Keratinocyte (primary cell): ENCODE measurements at regions not wholly inside any gene's neighbourhood (a gene's known extent, or its start where the extent isn't known, plus 50 kb on each side); places are given as distances from the start of the nearest gene placed in this dataset.

Experiments
- DNase-seq: peaks from one replicate; pipeline ENCODE4 v3.0.0-alpha.2; 2011; ENCODE audit warnings: low read depth, missing footprints, low spot score
- FAIRE-seq: peaks from 2 replicates; lab custom pipeline; 2011; peaks lifted over from hg19 to GRCh38; lab: Jason Lieb, UNC
- H2AFZ ChIP-seq: 2 replicates; pipeline ENCODE4 v1.6.0; 2012; ENCODE audit warnings: low read length, control low read depth, inconsistent platforms; ENCODE audit not compliant: control insufficient read depth
- H3K27ac ChIP-seq: 2 replicates; pipeline ENCODE4 v1.5.1; 2011; ENCODE audit warnings: low read length; ENCODE audit not compliant: control insufficient read depth, insufficient read depth
- H3K27me3 ChIP-seq: 3 replicates; pipeline ENCODE4 v1.6.0; 2011; ENCODE audit warnings: low read length; ENCODE audit not compliant: control insufficient read depth, insufficient read depth; ENCODE audit errors: extremely low read depth
- H3K36me3 ChIP-seq, 2 experiments: 2 replicates in 1 of 2; 3 replicates in 1 of 2; pipeline ENCODE4 v1.5.1; 2011; ENCODE audit warnings: low read length in 2 of 2, mild to moderate bottlenecking in 1 of 2; ENCODE audit not compliant: control insufficient read depth in 2 of 2, insufficient read depth in 2 of 2; ENCODE audit errors: extremely low read depth in 1 of 2
- H3K4me1 ChIP-seq: 3 replicates; pipeline ENCODE4 v1.5.1; 2011; ENCODE audit warnings: low read length; ENCODE audit not compliant: control insufficient read depth, insufficient read depth; ENCODE audit errors: extremely low read depth
- H3K4me2 ChIP-seq: 3 replicates; pipeline ENCODE4 v1.6.0; 2011; ENCODE audit warnings: low read depth, low read length; ENCODE audit not compliant: control insufficient read depth, insufficient read depth; ENCODE audit errors: extremely low read depth
- H3K4me3 ChIP-seq, 3 experiments: fragments of 200-600 bp in 1 of 3; sonication (generic) in 1 of 3; 2 replicates in 2 of 3; 3 replicates in 1 of 3; pipeline ENCODE4 v1.5.1; 2011 to 2016; ENCODE audit warnings: low read length in 3 of 3, mild to moderate bottlenecking in 3 of 3, control low read depth in 2 of 3, inconsistent platforms in 1 of 3, low read depth in 1 of 3, mixed read lengths in 1 of 3, mixed run types in 1 of 3, moderate library complexity in 1 of 3; ENCODE audit not compliant: control insufficient read depth in 2 of 3, insufficient read depth in 2 of 3; ENCODE audit errors: extremely low read depth in 1 of 3
- H3K79me2 ChIP-seq: 2 replicates; pipeline ENCODE4 v1.6.0; 2012; ENCODE audit warnings: low read length; ENCODE audit not compliant: control insufficient read depth, insufficient read depth
- H3K9ac ChIP-seq: 3 replicates; pipeline ENCODE4 v1.6.0; 2011; ENCODE audit warnings: low read length; ENCODE audit not compliant: control insufficient read depth, insufficient read depth; ENCODE audit errors: extremely low read depth
- H3K9me1 ChIP-seq: 3 replicates; pipeline ENCODE4 v1.6.0; 2011; ENCODE audit warnings: low read length; ENCODE audit not compliant: control insufficient read depth, insufficient read depth; ENCODE audit errors: extremely low read depth
- H3K9me3 ChIP-seq: 2 replicates; pipeline ENCODE4 v1.5.1; 2012; ENCODE audit warnings: low read depth, low read length; ENCODE audit not compliant: control insufficient read depth
- H4K20me1 ChIP-seq: 3 replicates; pipeline ENCODE4 v1.6.0; 2011; ENCODE audit warnings: low read length; ENCODE audit not compliant: control insufficient read depth, insufficient read depth; ENCODE audit errors: extremely low read depth
- EZH2 ChIP-seq: IDR thresholded peaks from one replicate; pipeline ENCODE4 v1.6.1; 2012; ENCODE audit warnings: inconsistent platforms, mild to moderate bottlenecking, low read length, moderate library complexity
- dilution Hi-C: fragments of 300-500 bp; cut with MboI; formaldehyde crosslinking; loops from one replicate; pipeline ENCODE4 v1.7.0; 2020; ENCODE audit warnings: low sequenced_read_pairs; ENCODE audit not compliant: extremely low pct_ligation_motif_present
- TF ChIP-seq, protein P1 (sequence below), 3 experiments: IDR thresholded peaks in 1 of 3; conservative IDR thresholded peaks in 1 of 3; optimal IDR thresholded peaks in 1 of 3; 2 replicates in 2 of 3; 3 replicates in 1 of 3; pipeline versions ENCODE3 to v1.5.1; 2011; ENCODE audit warnings: low read length in 3 of 3, mild to moderate bottlenecking in 3 of 3, moderate library complexity in 2 of 3, control low read depth in 1 of 3, inconsistent platforms in 1 of 3; ENCODE audit not compliant: insufficient read depth in 2 of 3; ENCODE audit errors: extremely low read depth in 1 of 3

DNA sequence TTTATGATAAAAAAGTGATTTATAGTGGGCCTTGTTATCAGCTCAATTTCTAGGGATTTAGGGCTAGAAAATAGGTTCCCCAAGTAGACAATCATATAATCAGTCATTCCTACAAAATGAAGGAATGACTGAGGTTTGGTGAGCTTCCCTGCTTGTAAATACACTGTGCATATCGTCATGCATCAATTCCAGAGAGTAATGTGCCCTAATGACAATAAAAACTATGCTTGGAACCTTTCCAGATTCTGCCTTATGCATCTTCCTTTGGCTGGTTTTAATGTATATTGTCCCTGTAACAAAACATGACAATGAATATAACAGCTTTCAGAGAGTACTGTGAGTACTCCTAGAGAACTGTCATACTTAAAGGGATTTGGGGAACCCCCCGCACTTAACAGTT lies 1310.9 kb downstream of the PCDH7 start:
- no peak for DNase-seq
- TF ChIP-seq, protein P1, sequence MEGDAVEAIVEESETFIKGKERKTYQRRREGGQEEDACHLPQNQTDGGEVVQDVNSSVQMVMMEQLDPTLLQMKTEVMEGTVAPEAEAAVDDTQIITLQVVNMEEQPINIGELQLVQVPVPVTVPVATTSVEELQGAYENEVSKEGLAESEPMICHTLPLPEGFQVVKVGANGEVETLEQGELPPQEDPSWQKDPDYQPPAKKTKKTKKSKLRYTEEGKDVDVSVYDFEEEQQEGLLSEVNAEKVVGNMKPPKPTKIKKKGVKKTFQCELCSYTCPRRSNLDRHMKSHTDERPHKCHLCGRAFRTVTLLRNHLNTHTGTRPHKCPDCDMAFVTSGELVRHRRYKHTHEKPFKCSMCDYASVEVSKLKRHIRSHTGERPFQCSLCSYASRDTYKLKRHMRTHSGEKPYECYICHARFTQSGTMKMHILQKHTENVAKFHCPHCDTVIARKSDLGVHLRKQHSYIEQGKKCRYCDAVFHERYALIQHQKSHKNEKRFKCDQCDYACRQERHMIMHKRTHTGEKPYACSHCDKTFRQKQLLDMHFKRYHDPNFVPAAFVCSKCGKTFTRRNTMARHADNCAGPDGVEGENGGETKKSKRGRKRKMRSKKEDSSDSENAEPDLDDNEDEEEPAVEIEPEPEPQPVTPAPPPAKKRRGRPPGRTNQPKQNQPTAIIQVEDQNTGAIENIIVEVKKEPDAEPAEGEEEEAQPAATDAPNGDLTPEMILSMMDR (optimal IDR thresholded peaks at IDR 0.05 in 1 of 3, IDR thresholded peaks at IDR 0.05 in 1 of 3, conservative IDR thresholded peaks at IDR 0.05 in 1 of 3; ENCODE audit: extremely low read depth in 1 of 3, insufficient read depth in 2 of 3, low read length in 3 of 3): no peak
- TF ChIP-seq EZH2: no peak
- no peak overlapping the region for H2AFZ ChIP-seq
- no peak overlapping the region for H3K4me2 ChIP-seq
- no peaks in the 10 kb centered on the region for H3K9me1 ChIP-seq
- no peaks in the 10 kb centered on the region for H3K9me3 ChIP-seq
- H3K79me2 ChIP-seq: no peaks in the 10 kb centered on the region
- no peak overlapping the region for H3K27ac ChIP-seq
- H3K36me3 ChIP-seq: no peaks in the 10 kb centered on the region
- FAIRE-seq: no peak
- H3K27me3 ChIP-seq: no peaks in the 10 kb centered on the region
- H3K4me1 ChIP-seq: no peaks in the 10 kb centered on the region
- dilution Hi-C loops: no loop called here
- H4K20me1 ChIP-seq: no peaks in the 10 kb centered on the region
- H3K4me3 ChIP-seq: no peak overlapping the region
- no peak overlapping the region for H3K9ac ChIP-seq

DNA sequence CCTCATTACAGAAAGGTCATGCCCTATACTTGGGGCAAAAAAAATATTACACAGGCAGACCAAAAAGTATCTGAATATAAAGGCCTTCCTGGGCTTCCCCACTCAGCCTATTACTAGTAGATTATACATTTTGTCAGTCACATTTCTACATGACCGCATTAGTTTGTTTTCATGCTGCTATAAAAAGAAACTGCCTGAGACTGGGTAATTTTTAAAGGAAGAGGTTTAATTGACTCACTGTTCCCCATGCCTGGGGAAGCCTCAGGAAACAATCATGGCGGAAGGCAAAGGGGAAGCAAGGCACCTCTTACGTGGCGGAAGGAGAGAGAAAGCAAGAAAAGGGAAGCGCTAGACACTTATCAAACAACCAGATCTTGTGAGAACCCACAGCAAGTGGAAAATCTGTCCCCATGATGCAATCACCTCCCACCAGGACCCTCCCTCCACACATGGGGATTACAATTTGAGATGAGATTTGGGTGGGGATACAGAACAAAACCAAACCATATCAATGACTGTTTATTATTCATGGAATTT lies 1312.0 kb downstream of the PCDH7 start:
- Histone ChIP-seq H3K36me3 (no peaks in the 10 kb centered on the region), H3K9me3 (no peaks in the 10 kb centered on the region), H3K27me3 (no peaks in the 10 kb centered on the region), H3K4me3 (no peak overlapping the region), H3K27ac (no peak overlapping the region), H3K4me1 (no peaks in the 10 kb centered on the region), H2AFZ (no peak overlapping the region), H3K4me2 (no peak overlapping the region), H4K20me1 (no peaks in the 10 kb centered on the region), H3K9me1 (no peaks in the 10 kb centered on the region), H3K9ac (no peak overlapping the region), H3K79me2 (no peaks in the 10 kb centered on the region)
- FAIRE-seq (no peak), DNase-seq (no peak)
- TF ChIP-seq, protein P1 (optimal IDR thresholded peaks at IDR 0.05 in 1 of 3, IDR thresholded peaks at IDR 0.05 in 1 of 3, conservative IDR thresholded peaks at IDR 0.05 in 1 of 3; ENCODE audit: extremely low read depth in 1 of 3, insufficient read depth in 2 of 3, low read length in 3 of 3): no peak
- TF ChIP-seq EZH2: no peak
- dilution Hi-C loops: no loop called here
